22Rv1 (cell line): ENCODE measurements at regions not wholly inside any gene's neighbourhood (a gene's known extent, or its start where the extent isn't known, plus 50 kb on each side); places are given as distances from the start of the nearest gene placed in this dataset.

ENCODE experiments used
- H3K27ac ChIP-seq: fragments of 450-650 bp; 2 replicates; pipeline ENCODE4 v1.5.1; 2017
- CTCF ChIP-seq: fragments of 450-650 bp; IDR thresholded peaks from 2 replicates; pipeline ENCODE4 v1.5.1; 2017; ENCODE audit warnings: mild to moderate bottlenecking
- ZFX ChIP-seq: fragments of 450-650 bp; IDR thresholded peaks from 2 replicates; pipeline ENCODE4 v1.6.1; 2017; ENCODE audit warnings: antibody characterized with exemption, borderline replicate concordance

- no peak overlapping the region for H3K27ac ChIP-seq
- TF ChIP-seq CTCF (no peak), ZFX (no peak)
Measured at GRCh38 chr2:234725528-234726264, 226.1 kb upstream of the SH3BP4 start.

GRCh38 chr2:234724850-234725249 is 227.0 kb upstream of the SH3BP4 start:
- no peak overlapping the region for H3K27ac ChIP-seq
- no peak for TF ChIP-seq CTCF
- TF ChIP-seq ZFX: no peak

GRCh38 chr2:234723400-234723799 is 226.5 kb upstream of the ARL4C start:
- no peak overlapping the region for H3K27ac ChIP-seq

GRCh38 chr2:234722176-234722575 is 225.3 kb upstream of the ARL4C start:
- no peak overlapping the region for H3K27ac ChIP-seq
- TF ChIP-seq CTCF (no peak), ZFX (no peak)

More at GRCh38 chr2:234723400-234723799, 226.5 kb upstream of the ARL4C start:
- no peak for TF ChIP-seq ZFX
- no peak for TF ChIP-seq CTCF

- no peak overlapping the region for H3K27ac ChIP-seq
- TF ChIP-seq ZFX (no peak), CTCF (no peak)
Measured at GRCh38 chr2:234719116-234719716, 222.3 kb upstream of the ARL4C start.

GRCh38 chr2:234716271-234716670 is 219.4 kb upstream of the ARL4C start:
- TF ChIP-seq ZFX (no peak), CTCF (no peak)
- no peak overlapping the region for H3K27ac ChIP-seq

GRCh38 chr2:234715671-234716250 is 218.9 kb upstream of the ARL4C start:
- no peak overlapping the region for H3K27ac ChIP-seq
- TF ChIP-seq CTCF: no peak
- no peak for TF ChIP-seq ZFX
